GM12878 (cell line): ENCODE measurements at regions not wholly inside any gene's neighbourhood (a gene's known extent, or its start where the extent isn't known, plus 50 kb on each side); places are given as distances from the start of the nearest gene placed in this dataset.

Experiments used
- ATAC-seq: fragments of 200-7000 bp; cut with Tn5 transposase; 3 replicates; pipeline ENCODE4 v1.9.1; 2020; ENCODE audit warnings: mild to moderate bottlenecking, moderate library complexity
- BruUV-seq: library from RNA; stranded (reverse); fragments of 400-500 nt; replicated peaks from 2 replicates; lab custom pipeline; 2021; lab: Mats Ljungman, UMichigan
- CTCF ChIA-PET: fragments of 300-600 bp; sonication (Branson Sonifier 250); formaldehyde crosslinking; extraction: SDS; loops from one replicate; lab custom pipeline; 2021; ENCODE audit warnings: inconsistent platforms; lab: Yijun Ruan, JAX
- POLR2A ChIA-PET: fragments of 350-600 bp; formaldehyde crosslinking; extraction: SDS; loops from one replicate; lab custom pipeline; 2021; ENCODE audit warnings: inconsistent platforms; lab: Charles Lee
- RAD21 ChIA-PET: fragments of 300-600 bp; sonication (Branson Sonifier 250); formaldehyde crosslinking; loops from one replicate; lab custom pipeline; 2023; ENCODE audit warnings: antibody characterized with exemption; ENCODE audit not compliant: unreplicated experiment; lab: Charles Lee
- SMC1A ChIA-PET: fragments of 300-600 bp; sonication (Branson Sonifier 250); formaldehyde crosslinking; loops from one replicate; lab custom pipeline; 2023; ENCODE audit not compliant: unreplicated experiment, uncharacterized antibody; lab: Charles Lee
- DNase-seq: peaks from one replicate; pipeline ENCODE4 v3.0.0-alpha.2; 2011; ENCODE audit warnings: low read depth, low spot score
- FAIRE-seq: peaks from 3 replicates; lab custom pipeline; 2011; peaks lifted over from hg19 to GRCh38; lab: Jason Lieb, UNC
- H2AFZ ChIP-seq: 2 replicates; pipeline ENCODE4 v1.6.0; 2011; ENCODE audit warnings: low read depth, low read length, control low read depth; ENCODE audit not compliant: control insufficient read depth
- H3K27ac ChIP-seq: 2 replicates; pipeline ENCODE4 v1.5.1; 2011; ENCODE audit warnings: control low read depth; ENCODE audit not compliant: control insufficient read depth, insufficient read depth
- H3K27me3 ChIP-seq, 2 experiments: replicated peaks in 1 of 2; 2 replicates each; pipeline versions ENCODE4 v1.6.0 to v1.6.1; 2011; ENCODE audit warnings: low read length in 1 of 2; ENCODE audit not compliant: control insufficient read depth in 2 of 2, insufficient read depth in 2 of 2
- H3K36me3 ChIP-seq, 2 experiments: 2 replicates each; pipeline ENCODE4 v1.5.1; 2011; ENCODE audit warnings: low read length in 1 of 2; ENCODE audit not compliant: control insufficient read depth in 2 of 2, insufficient read depth in 2 of 2
- H3K4me1 ChIP-seq: 2 replicates; pipeline ENCODE4 v1.6.1; 2011; ENCODE audit warnings: mild to moderate bottlenecking, low read length, moderate library complexity, mixed read lengths; ENCODE audit not compliant: control insufficient read depth, insufficient read depth
- H3K4me2 ChIP-seq: 2 replicates; pipeline ENCODE4 v1.6.0; 2011; ENCODE audit warnings: control low read depth; ENCODE audit not compliant: control insufficient read depth, insufficient read depth
- H3K4me3 ChIP-seq: fragments of 200-600 bp; sonication (generic); 2 replicates; pipeline ENCODE4 v1.5.1; 2016
- H3K79me2 ChIP-seq: 2 replicates; pipeline ENCODE4 v1.6.0; 2011; ENCODE audit warnings: low read length; ENCODE audit not compliant: control insufficient read depth, insufficient read depth
- H3K9ac ChIP-seq: 2 replicates; pipeline ENCODE4 v1.8.0; 2011; ENCODE audit warnings: low read length, control low read depth, mixed read lengths; ENCODE audit not compliant: control insufficient read depth, insufficient read depth
- H3K9me3 ChIP-seq: replicated peaks from 3 replicates; pipeline ENCODE4 v1.5.1; 2011; ENCODE audit warnings: mild to moderate bottlenecking, low read length; ENCODE audit not compliant: control insufficient read depth, insufficient read depth
- H4K20me1 ChIP-seq: 2 replicates; pipeline ENCODE4 v1.6.0; 2011; ENCODE audit not compliant: control insufficient read depth, insufficient read depth
- BCL11A ChIP-seq: IDR thresholded peaks from 2 replicates; pipeline ENCODE4 v1.6.1; 2011; ENCODE audit warnings: low read depth, low read length
- BCLAF1 ChIP-seq: fragments of 450-650 bp; IDR thresholded peaks from 2 replicates; pipeline ENCODE4 v1.6.1; 2017; ENCODE audit warnings: antibody characterized with exemption, mild to moderate bottlenecking, moderate library complexity
- CBX5 ChIP-seq: sonication (generic); IDR thresholded peaks from 2 replicates; pipeline ENCODE4 v1.6.1; 2016; ENCODE audit warnings: low read depth, moderate library complexity, mild to moderate bottlenecking, inconsistent platforms
- CTCF ChIP-seq, 3 experiments: IDR thresholded peaks in 2 of 3; conservative IDR thresholded peaks in 1 of 3; 2 replicates each; pipeline ENCODE4 v1.5.1; 2011; ENCODE audit warnings: low read depth in 3 of 3, low read length in 3 of 3, mild to moderate bottlenecking in 3 of 3, control low read depth in 2 of 3, moderate library complexity in 2 of 3, inconsistent platforms in 1 of 3, mixed read lengths in 1 of 3; ENCODE audit not compliant: control insufficient read depth in 2 of 3, insufficient read depth in 1 of 3; ENCODE audit errors: extremely low read depth in 1 of 3
- FOXM1 ChIP-seq: IDR thresholded peaks from 2 replicates; pipeline ENCODE4 v1.6.1; 2012; ENCODE audit warnings: low read depth, mild to moderate bottlenecking, inconsistent platforms, low read length, moderate library complexity
- KDM1A ChIP-seq: fragments of 200-600 bp; sonication (generic); IDR thresholded peaks from 2 replicates; pipeline ENCODE4 v1.6.1; 2016; ENCODE audit warnings: borderline replicate concordance
- MTA2 ChIP-seq: fragments of 450-650 bp; IDR thresholded peaks from 2 replicates; pipeline ENCODE4 v1.6.1; 2016; ENCODE audit warnings: low read depth, mild to moderate bottlenecking, moderate library complexity
- NFIC ChIP-seq: IDR thresholded peaks from 2 replicates; pipeline ENCODE4 v1.6.1; 2012; ENCODE audit warnings: low read depth, mild to moderate bottlenecking, inconsistent platforms, low read length, moderate library complexity
- NFYA ChIP-seq: IDR thresholded peaks from 2 replicates; pipeline ENCODE4 v1.6.1; 2011; ENCODE audit warnings: low read depth, mild to moderate bottlenecking, low read length, improper control_type of control experiment, borderline replicate concordance
- RB1 ChIP-seq: fragments of 450-650 bp; formaldehyde crosslinking; IDR thresholded peaks from 2 replicates; pipeline ENCODE4 v1.6.1; 2017; ENCODE audit warnings: mild to moderate bottlenecking, borderline replicate concordance
- RELA ChIP-seq: fragments of 450-650 bp; IDR thresholded peaks from 2 replicates; pipeline ENCODE4 v1.8.0; 2014; ENCODE audit warnings: borderline replicate concordance; ENCODE audit not compliant: partially characterized antibody
- RFX5 ChIP-seq: IDR thresholded peaks from 2 replicates; pipeline ENCODE4 v1.6.1; 2011; ENCODE audit warnings: low read depth, low read length, improper control_type of control experiment
- SKIL ChIP-seq: fragments of 450-650 bp; IDR thresholded peaks from 2 replicates; pipeline ENCODE4 v1.6.1; 2017; ENCODE audit warnings: mild to moderate bottlenecking, low read depth, inconsistent platforms; ENCODE audit not compliant: poor library complexity, severe bottlenecking
- SMC3 ChIP-seq: IDR thresholded peaks from 2 replicates; pipeline ENCODE4 v1.6.1; 2011; ENCODE audit warnings: low read length, improper control_type of control experiment, borderline replicate concordance
- SPI1 ChIP-seq: IDR thresholded peaks from 2 replicates; pipeline ENCODE4 v1.6.1; 2011; ENCODE audit warnings: low read depth, mild to moderate bottlenecking, low read length, moderate library complexity, borderline replicate concordance; ENCODE audit not compliant: insufficient read depth
- SUZ12 ChIP-seq: fragments of 200-600 bp; sonication (generic); IDR thresholded peaks from one replicate; pipeline ENCODE4 v1.6.1; 2018; ENCODE audit warnings: antibody characterized with exemption, mild to moderate bottlenecking; ENCODE audit not compliant: unreplicated experiment
- ZBED1 ChIP-seq: IDR thresholded peaks from 2 replicates; pipeline ENCODE4 v1.6.1; 2016; ENCODE audit warnings: borderline replicate concordance
- ZNF24 ChIP-seq: fragments of 450-650 bp; IDR thresholded peaks from 2 replicates; pipeline ENCODE4 v1.6.1; 2017; ENCODE audit warnings: antibody characterized with exemption, mild to moderate bottlenecking
- WGBS: methylation state at CpG from one replicate; pipeline ENCODE4 v1.1.6; 2016; ENCODE audit warnings: low lambda C conversion rate; ENCODE audit not compliant: insufficient replicate concordance, insufficient coverage; ENCODE audit errors: missing lambda C conversion rate; 5-methylcytosine and 5-hydroxymethylcytosine counted together
- in situ Hi-C: fragments of 300-500 bp; cut with MboI; formaldehyde crosslinking; loops from 9 replicates; pipeline ENCODE4 v1.14.3; 2018; ENCODE audit warnings: mixed read lengths
- intact Hi-C: fragments of 100-400 bp; cut with micrococcal nuclease; formaldehyde crosslinking; loops from one replicate; pipeline ENCODE4 v1.14.2; 2022; ENCODE audit not compliant: unreplicated experiment

GRCh38 chr13:75938811-75939560, 302.9 kb downstream of the LMO7 start:
- no peak overlapping the region for H2AFZ ChIP-seq
- no peak overlapping the region for H3K4me2 ChIP-seq
- H3K27me3 ChIP-seq: no peaks in the 10 kb centered on the region
- no peaks in the 10 kb centered on the region for H3K4me1 ChIP-seq
- no peaks in the 10 kb centered on the region for H4K20me1 ChIP-seq
- DNase-seq (no peak), ATAC-seq (no peak), FAIRE-seq (no peak)
- 0% methylated on average over 2 of the region's 2 CpGs for WGBS
- H3K4me3 ChIP-seq: no peak overlapping the region
- in situ Hi-C loops (no loop called here), intact Hi-C loops (no loop called here)
- no peak overlapping the region for H3K27ac ChIP-seq
- no peaks in the 10 kb centered on the region for H3K79me2 ChIP-seq
- SMC1A ChIA-PET: no interaction called here
- H3K36me3 ChIP-seq: no peaks in the 10 kb centered on the region
- H3K9me3 ChIP-seq: no peaks in the 10 kb centered on the region
- H3K9ac ChIP-seq: no peak overlapping the region
- CTCF ChIA-PET: interaction anchor here (0.9 kb wide), 1 partner anchor 19 kb away, joined by 3 read pairs; no protein-coding TSS in a partner anchor
- RAD21 ChIA-PET: no interaction called here
- POLR2A ChIA-PET: no interaction called here
- BruUV-seq: no TSS peak
- TF ChIP-seq RFX5: no peak
- TF ChIP-seq SKIL: no peak
- TF ChIP-seq ZNF24: no peak
- no peak for TF ChIP-seq RB1
- no peak for TF ChIP-seq SUZ12
- TF ChIP-seq RELA: no peak
- no peak for TF ChIP-seq MTA2
- no peak for TF ChIP-seq SPI1
- no peak for TF ChIP-seq CTCF (IDR thresholded peaks at IDR 0.05 in 2 of 3, conservative IDR thresholded peaks at IDR 0.05 in 1 of 3; ENCODE audit: control insufficient read depth in 2 of 3, extremely low read depth in 1 of 3, insufficient read depth in 1 of 3, low read depth in 3 of 3, low read length in 3 of 3)
- TF ChIP-seq BCL11A: no peak
- TF ChIP-seq FOXM1: no peak
- no peak for TF ChIP-seq NFYA
- TF ChIP-seq NFIC: no peak
- no peak for TF ChIP-seq CBX5
- no peak for TF ChIP-seq ZBED1
- no peak for TF ChIP-seq BCLAF1
- no peak for TF ChIP-seq KDM1A
- TF ChIP-seq SMC3: no peak
